ENCODE measurements at regions not wholly inside any gene's neighbourhood (a gene's known extent, or its start where the extent isn't known, plus 50 kb on each side); places are given as distances from the start of the nearest gene placed in this dataset.

GRCh38 chr2:4424153-4424552 is 720.8 kb downstream of the DCDC2C start:
- POLR2A ChIA-PET = no interaction called here
- H3K4me3 ChIP-seq (ENCODE audit: low read depth, low read length) = no peak overlapping the region
- no peak overlapping the region for H3K27ac ChIP-seq (ENCODE audit: extremely low read depth, low read depth, low read length)
- no peaks in the 10 kb centered on the region for H3K4me1 ChIP-seq (ENCODE audit: control insufficient read depth, insufficient read depth, low read length)
- H3K36me3 ChIP-seq (ENCODE audit: control insufficient read depth in 2 of 2, insufficient read depth in 1 of 2, low read length in 2 of 2) = no peaks in the 10 kb centered on the region
- no peak for TF ChIP-seq ZFP37 (tag by site-specific recombination; IDR thresholded peaks at IDR 0.05)
- no peak for TF ChIP-seq ZFP3 (tag by site-specific recombination; IDR thresholded peaks at IDR 0.05; ENCODE audit: low read depth)
- TF ChIP-seq RBAK (tag by site-specific recombination; IDR thresholded peaks at IDR 0.05) = no peak
- no peak for TF ChIP-seq ZNF138 (tag by site-specific recombination; IDR thresholded peaks at IDR 0.05; ENCODE audit: borderline replicate concordance)
- CTCF ChIA-PET = no interaction called here
- H3K9me3 ChIP-seq (ENCODE audit: control insufficient read depth, insufficient read depth, low read depth, low read length) = no peaks in the 10 kb centered on the region

GRCh38 chr2:4427083-4427482 is 723.7 kb downstream of the DCDC2C start:
- ChIA-PET POLR2A (no interaction called here), CTCF (no interaction called here)
- Histone ChIP-seq H3K4me1 (ENCODE audit: control insufficient read depth, insufficient read depth, low read length) (no peaks in the 10 kb centered on the region), H3K4me3 (ENCODE audit: low read depth, low read length) (no peak overlapping the region), H3K36me3 (ENCODE audit: control insufficient read depth in 2 of 2, insufficient read depth in 1 of 2, low read length in 2 of 2) (no peaks in the 10 kb centered on the region), H3K27ac (ENCODE audit: extremely low read depth, low read depth, low read length) (no peak overlapping the region), H3K9me3 (ENCODE audit: control insufficient read depth, insufficient read depth, low read depth, low read length) (no peaks in the 10 kb centered on the region)
- TF ChIP-seq ZNF548 (tag by site-specific recombination; IDR thresholded peaks at IDR 0.05) (no peak), ZNF266 (tag by site-specific recombination; IDR thresholded peaks at IDR 0.05; ENCODE audit: low read depth) (no peak), HOXD13 (CRISPR knock-in tag; IDR thresholded peaks at IDR 0.05; ENCODE audit: borderline replicate concordance) (no peak), ZNF221 (tag by site-specific recombination; IDR thresholded peaks at IDR 0.05; ENCODE audit: borderline replicate concordance) (no peak), ZNF155 (tag by site-specific recombination; IDR thresholded peaks at IDR 0.05) (no peak), ZFP37 (tag by site-specific recombination; IDR thresholded peaks at IDR 0.05) (no peak), ZSCAN4 (tag by site-specific recombination; IDR thresholded peaks at IDR 0.05) (no peak)

DNA sequence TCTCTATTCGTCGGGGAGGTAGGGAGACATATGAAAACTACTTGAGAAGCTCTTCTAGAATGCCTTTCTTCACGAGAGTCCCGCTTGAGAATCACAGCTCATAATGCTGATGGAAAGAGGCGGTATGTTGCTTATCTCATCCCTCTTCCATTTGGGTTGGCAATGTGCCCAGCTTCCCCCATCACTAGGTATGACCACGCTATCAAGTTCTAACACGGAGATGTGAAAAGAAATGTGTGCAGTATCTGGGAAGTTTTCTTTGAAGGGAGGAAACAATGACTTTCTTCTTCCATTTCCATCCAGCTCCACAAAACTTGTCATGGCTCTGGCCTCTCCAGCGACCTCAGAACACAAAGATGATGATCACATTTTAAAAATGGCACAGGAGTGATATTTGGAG is 742.4 kb downstream of the DCDC2C start:
- ChIA-PET CTCF (no interaction called here), POLR2A (no interaction called here)
- Histone ChIP-seq H3K36me3 (ENCODE audit: control insufficient read depth in 2 of 2, insufficient read depth in 1 of 2, low read length in 2 of 2) (no peaks in the 10 kb centered on the region), H3K27ac (ENCODE audit: extremely low read depth, low read depth, low read length) (no peak overlapping the region), H3K9me3 (ENCODE audit: control insufficient read depth, insufficient read depth, low read depth, low read length) (no peaks in the 10 kb centered on the region), H3K4me3 (ENCODE audit: low read depth, low read length) (no peak overlapping the region), H3K4me1 (ENCODE audit: control insufficient read depth, insufficient read depth, low read length) (no peaks in the 10 kb centered on the region)
- TF ChIP-seq ZNF146 (tag by site-specific recombination; IDR thresholded peaks at IDR 0.05) (no peak), ZNF654 (tag by site-specific recombination; IDR thresholded peaks at IDR 0.05; ENCODE audit: low read depth) (no peak), ZNF792 (tag by site-specific recombination; IDR thresholded peaks at IDR 0.05) (no peak), FEZF1 (tag by site-specific recombination; IDR thresholded peaks at IDR 0.05) (no peak), MYNN (tag by site-specific recombination; IDR thresholded peaks at IDR 0.05; ENCODE audit: borderline replicate concordance) (no peak), ZNF660 (tag by site-specific recombination; IDR thresholded peaks at IDR 0.05) (no peak), ZNF658 (tag by site-specific recombination; IDR thresholded peaks at IDR 0.05) (no peak), ZNF473 (tag by site-specific recombination; IDR thresholded peaks at IDR 0.05) (no peak), ZBTB1 (tag by site-specific recombination; IDR thresholded peaks at IDR 0.05) (no peak), EGR2 (tag by site-specific recombination; IDR thresholded peaks at IDR 0.05; ENCODE audit: low read depth) (no peak)
- TF ChIP-seq, protein P1, sequence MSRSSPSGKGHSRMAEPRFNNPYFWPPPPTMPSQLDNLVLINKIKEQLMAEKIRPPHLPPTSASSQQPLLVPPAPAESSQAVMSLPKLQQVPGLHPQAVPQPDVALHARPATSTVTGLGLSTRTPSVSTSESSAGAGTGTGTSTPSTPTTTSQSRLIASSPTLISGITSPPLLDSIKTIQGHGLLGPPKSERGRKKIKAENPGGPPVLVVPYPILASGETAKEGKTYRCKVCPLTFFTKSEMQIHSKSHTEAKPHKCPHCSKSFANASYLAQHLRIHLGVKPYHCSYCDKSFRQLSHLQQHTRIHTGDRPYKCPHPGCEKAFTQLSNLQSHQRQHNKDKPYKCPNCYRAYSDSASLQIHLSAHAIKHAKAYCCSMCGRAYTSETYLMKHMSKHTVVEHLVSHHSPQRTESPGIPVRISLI (tag by site-specific recombination; IDR thresholded peaks at IDR 0.05) = no peak
